ENCODE measurements at regions not wholly inside any gene's neighbourhood (a gene's known extent, or its start where the extent isn't known, plus 50 kb on each side); places are given as distances from the start of the nearest gene placed in this dataset.
"Not testable (repeated sequence)": the region's sequence is repeated elsewhere in the genome, so short reads cannot be mapped to it uniquely, and the experiment has no call there.

DNA sequence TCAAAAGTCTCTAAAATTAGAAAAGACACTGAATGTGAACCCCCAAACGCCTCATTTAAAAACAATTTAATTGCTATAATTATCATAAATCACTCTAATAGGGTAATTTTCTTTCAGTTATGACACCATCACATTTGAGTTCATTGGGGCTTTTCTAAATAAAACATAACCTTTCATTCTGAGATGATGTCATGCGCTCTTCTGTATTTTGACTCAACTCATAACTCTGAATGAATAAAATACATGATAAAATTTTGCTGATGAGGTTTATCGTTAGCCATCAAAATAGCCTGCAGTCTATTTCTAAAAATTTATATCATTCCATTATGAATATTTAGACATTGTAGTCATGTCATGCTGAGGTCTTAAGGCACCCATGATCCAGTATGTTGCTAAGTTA, 1099.7 kb downstream of the SUCLG1 start:
- intact Hi-C loops (cut with DNase I) = no loop called here
- no peak for ATAC-seq
- TF ChIP-seq, protein P1, sequence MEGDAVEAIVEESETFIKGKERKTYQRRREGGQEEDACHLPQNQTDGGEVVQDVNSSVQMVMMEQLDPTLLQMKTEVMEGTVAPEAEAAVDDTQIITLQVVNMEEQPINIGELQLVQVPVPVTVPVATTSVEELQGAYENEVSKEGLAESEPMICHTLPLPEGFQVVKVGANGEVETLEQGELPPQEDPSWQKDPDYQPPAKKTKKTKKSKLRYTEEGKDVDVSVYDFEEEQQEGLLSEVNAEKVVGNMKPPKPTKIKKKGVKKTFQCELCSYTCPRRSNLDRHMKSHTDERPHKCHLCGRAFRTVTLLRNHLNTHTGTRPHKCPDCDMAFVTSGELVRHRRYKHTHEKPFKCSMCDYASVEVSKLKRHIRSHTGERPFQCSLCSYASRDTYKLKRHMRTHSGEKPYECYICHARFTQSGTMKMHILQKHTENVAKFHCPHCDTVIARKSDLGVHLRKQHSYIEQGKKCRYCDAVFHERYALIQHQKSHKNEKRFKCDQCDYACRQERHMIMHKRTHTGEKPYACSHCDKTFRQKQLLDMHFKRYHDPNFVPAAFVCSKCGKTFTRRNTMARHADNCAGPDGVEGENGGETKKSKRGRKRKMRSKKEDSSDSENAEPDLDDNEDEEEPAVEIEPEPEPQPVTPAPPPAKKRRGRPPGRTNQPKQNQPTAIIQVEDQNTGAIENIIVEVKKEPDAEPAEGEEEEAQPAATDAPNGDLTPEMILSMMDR (IDR thresholded peaks at IDR 0.05) = no peak
- Histone ChIP-seq H3K4me3 (no peak overlapping the region), H3K9me3 (no peaks in the 10 kb centered on the region), H3K27me3 (no peaks in the 10 kb centered on the region), H3K36me3 (no peaks in the 10 kb centered on the region), H3K27ac (no peak overlapping the region), H3K4me1 (no peaks in the 10 kb centered on the region)
- no peak for DNase-seq

DNA sequence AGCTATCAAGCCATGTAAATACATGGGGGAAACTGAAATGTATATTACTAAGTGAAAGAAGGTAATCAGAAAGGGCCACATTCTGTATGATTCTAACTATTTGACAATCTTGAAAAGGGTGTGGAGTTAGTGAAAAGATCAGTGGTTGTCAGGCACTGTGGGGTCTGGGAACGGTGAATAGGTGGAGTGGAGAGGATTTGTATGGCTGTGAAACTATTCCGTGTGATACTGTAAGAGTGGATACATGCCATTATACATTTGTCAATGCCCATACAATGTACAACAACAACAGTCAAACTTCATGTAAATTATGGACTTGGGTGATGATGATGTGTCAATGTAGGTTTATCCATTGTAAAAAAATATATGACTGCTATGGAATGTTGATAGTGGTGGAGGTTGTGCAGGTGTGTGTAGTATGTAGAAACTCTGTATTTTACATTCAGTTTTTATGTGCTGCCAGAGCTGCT, 1116.2 kb downstream of the SUCLG1 start:
- Histone ChIP-seq H3K4me3 (no peak overlapping the region), H3K27ac (no peak overlapping the region), H3K9me3 (peaks cover 0 to 6% of the 10 kb centered on the region in 2 donors), H3K27me3 (no peaks in the 10 kb centered on the region), H3K4me1 (no peaks in the 10 kb centered on the region), H3K36me3 (no peaks in the 10 kb centered on the region)
- peak in 1 of 4 donors; percentile 16 for DNase-seq
- no peak for ATAC-seq
- TF ChIP-seq, protein P1 (IDR thresholded peaks at IDR 0.05) = no peak
- intact Hi-C loops (cut with DNase I) = no loop called here

DNA sequence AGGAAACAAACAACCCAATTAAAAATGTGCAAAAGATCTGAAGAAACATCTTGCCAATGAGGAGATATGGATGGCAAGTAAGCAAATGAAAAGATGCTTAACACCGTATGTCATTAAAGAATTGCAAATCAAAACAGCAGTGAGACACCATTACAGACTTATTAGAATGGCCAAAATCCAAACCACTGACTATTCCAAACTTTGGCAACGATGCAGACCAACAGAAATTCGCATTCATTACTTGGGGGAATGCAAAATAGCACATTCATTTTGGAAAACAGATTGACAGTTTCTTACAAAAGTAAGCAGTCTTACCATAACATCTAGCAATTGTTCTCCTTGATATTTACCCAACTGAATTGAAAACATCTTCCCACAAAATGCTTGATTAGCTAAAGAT, 1118.7 kb downstream of the SUCLG1 start:
- Histone ChIP-seq H3K27me3 (no peaks in the 10 kb centered on the region), H3K4me1 (no peaks in the 10 kb centered on the region), H3K4me3 (no peak overlapping the region), H3K27ac (no peak overlapping the region), H3K36me3 (no peaks in the 10 kb centered on the region), H3K9me3 (no peaks in the 10 kb centered on the region)
- intact Hi-C loops (cut with DNase I) = no loop called here
- ATAC-seq = no peak
- TF ChIP-seq, protein P1 (IDR thresholded peaks at IDR 0.05) = no peak
- peak in 1 of 4 donors; percentile 5 for DNase-seq

DNA sequence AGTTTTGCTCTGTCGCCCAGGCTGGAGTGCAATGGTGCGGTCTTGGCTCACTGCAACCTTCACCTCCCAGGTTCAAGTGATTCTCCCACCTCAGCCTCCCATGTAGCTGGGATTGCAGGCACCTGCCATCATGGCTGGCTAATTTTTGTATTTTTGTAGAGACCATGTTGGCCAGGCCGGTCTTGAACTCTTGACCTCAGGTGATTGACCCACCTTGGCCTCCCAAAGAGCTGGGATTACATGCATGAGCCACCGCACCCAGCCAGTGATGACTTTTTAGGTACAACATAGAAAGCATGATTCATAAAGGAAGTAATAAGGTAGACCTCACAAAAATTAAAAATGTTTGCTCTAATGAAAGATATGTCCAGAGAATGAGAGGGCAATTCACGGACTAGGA, 1119.1 kb downstream of the SUCLG1 start:
- H3K36me3 ChIP-seq; ATAC-seq; H3K4me1 ChIP-seq; H3K27me3 ChIP-seq; H3K27ac ChIP-seq; DNase-seq; intact Hi-C loops (cut with DNase I); H3K9me3 ChIP-seq; H3K4me3 ChIP-seq: not testable (repeated sequence)

DNA sequence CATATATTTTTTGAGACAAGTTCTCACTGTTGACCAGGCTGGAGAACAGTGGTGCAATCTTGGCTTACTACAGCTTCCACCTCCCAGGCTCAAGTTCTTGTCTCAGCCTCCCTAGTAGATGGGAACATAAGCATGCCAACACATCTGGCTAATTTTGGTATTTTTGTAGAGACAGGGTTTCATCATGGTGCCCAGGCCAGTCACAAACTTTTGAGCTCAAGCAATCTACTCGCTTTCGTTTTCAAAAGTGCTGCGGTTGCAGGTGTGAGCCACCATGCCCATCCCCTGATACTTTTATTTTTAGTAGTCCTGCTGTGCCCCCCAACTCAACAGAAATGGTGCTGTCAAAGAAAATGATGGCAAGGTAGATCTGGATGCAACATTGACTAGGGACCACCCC, 1127.3 kb downstream of the SUCLG1 start:
- intact Hi-C loops (cut with DNase I) = no loop called here
- H3K27me3 ChIP-seq = no peaks in the 10 kb centered on the region
- DNase-seq (no peak), ATAC-seq (no peak)
- H3K4me1 ChIP-seq = no peaks in the 10 kb centered on the region
- no peak overlapping the region for H3K4me3 ChIP-seq
- TF ChIP-seq, protein P1 (IDR thresholded peaks at IDR 0.05) = no peak
- no peak overlapping the region for H3K27ac ChIP-seq
- H3K9me3 ChIP-seq = no peaks in the 10 kb centered on the region
- no peaks in the 10 kb centered on the region for H3K36me3 ChIP-seq

DNA sequence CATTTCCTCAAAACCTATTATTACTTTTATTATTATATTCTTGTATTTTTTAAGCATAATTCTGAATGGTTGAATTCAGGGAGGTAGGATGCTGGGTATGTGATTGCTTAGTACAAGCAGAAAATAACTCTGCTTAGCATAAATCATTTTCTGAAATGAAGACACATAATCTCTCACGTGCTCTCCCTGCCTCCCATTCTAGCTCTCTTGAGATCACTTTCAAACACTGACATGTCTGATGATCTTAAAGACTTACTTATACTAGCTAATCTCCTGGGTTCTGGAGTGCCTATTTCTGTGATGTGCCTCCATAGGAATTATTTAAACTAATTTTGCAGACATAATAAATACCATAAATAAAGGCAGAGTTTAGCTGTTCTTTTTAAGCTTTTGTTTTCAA, 1136.0 kb downstream of the SUCLG1 start:
- DNase-seq = no peak
- intact Hi-C loops (cut with DNase I) = no loop called here
- Histone ChIP-seq H3K27ac (no peak overlapping the region), H3K4me3 (no peak overlapping the region), H3K36me3 (no peaks in the 10 kb centered on the region), H3K4me1 (no peaks in the 10 kb centered on the region), H3K27me3 (no peaks in the 10 kb centered on the region), H3K9me3 (peaks cover 0 to 5% of the 10 kb centered on the region in 2 donors)
- TF ChIP-seq, protein P1 (IDR thresholded peaks at IDR 0.05) = no peak
- no peak for ATAC-seq

Data from left lung (tissue), 4 donors.